Endometrium (tissue), 2 donors: ENCODE measurements at regions not wholly inside any gene's neighbourhood (a gene's known extent, or its start where the extent isn't known, plus 50 kb on each side); places are given as distances from the start of the nearest gene placed in this dataset.
"Not testable (repeated sequence)": the region's sequence is repeated elsewhere in the genome, so short reads cannot be mapped to it uniquely, and the experiment has no call there.

Source experiments
- FAIRE-seq: peaks from 2 replicates; lab custom pipeline; 2012; peaks lifted over from hg19 to GRCh38; lab: Jason Lieb, UNC
- donor health status: control.
- donor health status: control.

DNA sequence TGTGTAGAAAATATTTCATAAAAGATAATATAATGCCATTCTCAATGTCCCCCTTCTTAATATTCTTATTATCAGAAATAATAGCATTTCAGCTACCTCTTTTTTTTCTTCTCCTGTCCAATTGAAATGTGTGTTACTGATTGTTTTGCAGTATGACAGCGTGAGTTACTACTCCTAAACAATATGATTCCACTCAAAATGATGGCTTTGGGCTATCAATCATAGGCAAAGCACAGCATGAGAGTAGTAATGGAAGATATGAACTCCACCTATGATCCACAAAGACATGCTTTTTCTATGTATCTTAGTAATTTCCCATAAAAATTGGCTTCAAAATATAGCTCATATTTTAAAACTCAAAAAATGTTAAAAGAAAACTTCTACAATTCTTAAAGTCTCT, 867.3 kb upstream of the NUDT12 start:
- no peak for FAIRE-seq

DNA sequence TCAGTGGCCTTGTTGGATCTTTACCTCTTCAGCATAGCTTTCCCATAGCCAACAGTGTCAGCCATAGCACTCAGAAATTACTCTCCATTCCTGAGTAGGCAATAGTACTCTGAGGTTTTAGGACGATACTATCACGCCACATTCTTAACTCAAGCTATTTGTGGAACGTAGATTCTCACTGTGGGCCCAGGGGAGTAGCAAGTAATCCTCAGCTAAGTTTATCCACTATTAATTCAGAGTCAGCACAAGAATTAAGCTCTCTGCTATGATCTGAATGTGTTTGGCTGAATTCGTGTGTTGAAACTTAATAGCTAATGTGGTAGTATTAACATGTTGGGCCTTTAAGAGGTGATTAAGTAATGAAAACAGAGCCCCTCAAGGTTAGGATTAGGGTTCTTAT, 858.8 kb upstream of the NUDT12 start:
- FAIRE-seq = no peak

DNA sequence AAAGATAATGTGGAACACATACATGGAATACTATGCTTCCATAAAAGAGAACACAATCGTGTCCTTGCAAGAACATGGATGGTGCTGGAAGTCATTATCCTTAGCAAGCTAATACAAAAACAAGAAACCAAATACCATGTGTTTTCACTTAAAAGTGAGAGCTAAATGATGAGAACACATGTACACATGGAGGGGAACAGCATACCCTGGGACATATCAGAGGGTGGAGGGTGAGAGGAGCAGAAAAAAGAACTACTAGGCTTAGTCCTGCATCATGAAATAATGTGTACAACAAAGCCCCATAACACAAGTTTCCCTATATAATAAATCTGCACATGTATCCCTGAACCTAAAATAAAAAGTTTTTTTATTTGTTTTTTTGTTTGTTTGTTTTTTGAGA, 855.5 kb upstream of the NUDT12 start:
- no peak for FAIRE-seq

DNA sequence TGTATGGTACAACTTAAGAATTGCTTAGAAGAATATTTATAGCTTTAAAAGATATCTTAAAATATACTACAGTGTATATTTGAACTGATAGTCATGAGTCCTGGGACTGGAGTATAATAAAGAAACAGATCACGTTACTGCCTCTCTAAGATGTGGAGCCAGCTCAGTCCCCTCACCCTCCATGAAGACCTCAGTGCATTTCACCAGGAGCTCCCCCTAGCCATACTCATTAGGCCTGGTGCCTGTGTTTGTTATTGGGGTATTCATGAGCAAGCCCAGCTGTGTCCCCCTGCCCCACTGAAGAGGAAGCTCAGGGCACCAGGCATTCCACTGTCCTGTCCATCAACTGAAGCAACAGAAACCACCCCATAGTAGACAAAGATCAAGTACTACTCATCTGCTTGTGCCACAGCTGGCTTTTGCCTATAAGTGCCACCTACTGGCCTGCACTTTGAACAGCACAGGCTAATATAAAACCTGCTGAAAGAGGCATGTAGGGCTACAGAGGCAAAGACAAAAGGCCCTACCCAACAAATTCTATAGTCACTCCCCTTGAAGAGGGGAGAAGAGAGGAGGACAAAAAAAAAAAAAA, 850.2 kb upstream of the NUDT12 start:
- no peak for FAIRE-seq

DNA sequence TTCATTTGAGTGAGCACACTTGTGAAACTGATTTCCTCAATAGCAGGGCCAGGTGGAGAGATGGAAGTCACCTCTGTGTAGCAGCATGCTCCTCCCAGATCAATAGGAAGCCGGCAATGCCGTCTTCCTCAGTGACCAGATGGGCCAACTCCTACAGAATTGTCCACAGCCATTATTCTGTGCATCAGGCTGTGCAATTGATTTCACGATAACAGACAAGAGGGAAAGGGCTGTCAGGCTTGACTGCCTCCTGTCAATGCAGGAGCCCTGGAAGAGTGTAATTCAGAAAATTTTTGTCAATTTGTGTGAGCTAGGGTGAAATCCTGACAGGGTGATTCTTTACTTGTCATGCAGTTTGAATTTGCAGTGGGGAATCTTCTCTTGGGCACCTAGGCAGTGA, 838.4 kb upstream of the NUDT12 start:
- FAIRE-seq = no peak

DNA sequence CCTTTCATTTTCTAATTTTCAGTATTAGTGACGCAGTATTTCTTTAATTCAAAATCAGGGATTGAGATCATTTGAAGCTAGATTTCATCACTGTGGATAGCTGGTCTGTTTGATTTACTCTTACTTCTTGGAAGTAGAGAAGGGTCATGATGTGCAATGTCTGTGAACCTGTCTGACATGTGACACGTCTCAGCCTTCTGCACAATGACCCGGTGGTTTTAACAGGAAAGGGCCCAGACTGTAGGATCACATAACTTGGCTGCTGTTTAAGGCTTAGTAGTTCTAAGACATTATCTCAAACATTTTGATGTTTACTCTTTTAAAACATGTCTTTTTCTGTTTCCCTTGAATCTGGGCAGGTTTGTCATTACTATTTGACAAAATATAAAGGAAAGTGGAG, 823.3 kb upstream of the NUDT12 start:
- FAIRE-seq = no peak

DNA sequence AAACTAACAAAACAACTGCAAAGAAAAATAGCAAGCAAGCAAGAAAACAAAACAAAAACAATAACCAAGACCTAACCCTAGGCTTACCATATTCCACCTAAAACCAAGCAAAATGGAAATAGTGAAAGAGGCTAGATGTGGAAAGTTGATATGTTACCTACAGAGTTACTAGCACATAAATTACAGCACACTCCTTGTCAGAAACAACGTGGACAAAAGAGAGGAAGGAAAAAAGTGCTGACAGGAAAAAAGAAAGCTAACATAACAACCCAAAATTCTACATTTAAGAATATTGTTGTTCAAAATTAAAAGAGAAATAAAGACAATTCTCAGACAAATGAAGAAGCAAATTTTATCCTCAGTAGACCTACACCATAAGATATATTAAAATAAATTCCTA, 812.8 kb upstream of the NUDT12 start:
- no peak for FAIRE-seq

DNA sequence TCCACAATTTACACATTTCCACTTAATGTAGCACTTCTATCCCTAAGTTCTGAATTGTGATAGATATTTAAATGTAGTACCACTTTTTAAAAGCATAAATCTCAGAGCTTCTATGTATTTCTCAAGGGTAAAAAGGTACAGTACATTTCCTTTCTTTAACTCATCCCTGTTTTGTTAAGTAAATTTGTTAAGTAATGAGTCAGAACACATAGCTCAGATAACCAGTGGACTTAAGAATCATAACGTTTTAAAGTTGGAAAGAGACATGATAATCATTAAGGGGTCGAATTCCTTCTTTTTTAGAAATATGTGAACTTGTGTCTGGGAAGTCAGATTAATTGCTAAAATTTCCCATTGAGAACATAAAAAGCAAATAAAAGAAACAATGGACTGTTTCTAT, 810.2 kb upstream of the NUDT12 start:
- no peak for FAIRE-seq

DNA sequence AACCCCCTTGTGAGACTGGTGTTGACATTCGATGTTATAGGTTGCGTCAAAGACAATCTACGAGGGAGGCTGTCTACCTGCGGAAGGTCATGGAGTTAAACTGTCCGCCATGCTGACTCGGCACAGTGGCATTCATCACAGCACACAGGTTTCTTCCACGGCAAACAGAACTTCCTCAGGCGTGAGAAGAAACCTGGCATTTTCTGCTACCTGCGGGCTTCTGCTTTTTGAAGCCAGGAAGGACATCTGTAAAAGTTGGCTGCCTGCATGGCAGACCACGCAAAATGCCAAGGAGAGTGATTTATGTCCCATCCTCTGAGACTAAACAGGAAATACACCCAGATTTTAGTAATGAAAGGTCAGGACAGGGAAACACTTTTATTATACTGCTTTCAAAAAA, 809.8 kb upstream of the NUDT12 start:
- FAIRE-seq = no peak

DNA sequence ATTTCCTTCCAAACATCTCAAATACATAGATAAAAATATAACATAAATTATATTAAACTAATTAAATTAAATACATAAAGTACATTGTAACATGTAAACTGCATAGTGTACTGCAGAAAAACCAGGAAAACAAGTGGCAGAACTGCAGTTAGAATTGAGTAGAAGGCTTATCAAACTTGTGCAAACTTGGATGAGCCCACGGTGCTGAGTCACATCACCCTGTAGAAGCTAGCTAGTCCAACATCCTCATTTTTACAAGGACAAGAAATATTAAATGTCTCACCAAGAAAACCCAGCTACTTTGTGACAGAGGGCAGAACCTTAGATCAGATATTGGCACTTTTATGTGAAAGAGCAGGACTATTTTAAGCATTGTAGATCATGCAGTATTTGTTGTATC, 807.9 kb upstream of the NUDT12 start:
- no peak for FAIRE-seq

DNA sequence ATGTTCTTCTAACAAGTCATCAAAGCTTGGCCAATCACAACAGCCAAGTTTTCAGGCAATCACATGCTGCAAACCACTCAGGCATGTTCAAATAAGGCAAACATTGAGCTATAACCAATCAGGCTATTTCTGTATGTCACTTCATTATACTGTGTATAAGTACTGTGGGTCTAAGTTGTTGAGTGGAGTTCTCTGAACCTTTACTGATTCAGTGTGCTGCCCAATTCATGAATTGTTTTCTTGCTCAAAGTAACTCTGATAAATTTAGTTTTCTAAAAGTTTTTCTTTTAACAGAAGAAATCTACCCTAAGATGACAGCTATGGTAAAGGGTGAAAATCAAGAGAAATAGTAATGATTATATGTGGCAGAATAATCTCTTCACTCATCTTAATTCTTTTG, 805.4 kb upstream of the NUDT12 start:
- no peak for FAIRE-seq

DNA sequence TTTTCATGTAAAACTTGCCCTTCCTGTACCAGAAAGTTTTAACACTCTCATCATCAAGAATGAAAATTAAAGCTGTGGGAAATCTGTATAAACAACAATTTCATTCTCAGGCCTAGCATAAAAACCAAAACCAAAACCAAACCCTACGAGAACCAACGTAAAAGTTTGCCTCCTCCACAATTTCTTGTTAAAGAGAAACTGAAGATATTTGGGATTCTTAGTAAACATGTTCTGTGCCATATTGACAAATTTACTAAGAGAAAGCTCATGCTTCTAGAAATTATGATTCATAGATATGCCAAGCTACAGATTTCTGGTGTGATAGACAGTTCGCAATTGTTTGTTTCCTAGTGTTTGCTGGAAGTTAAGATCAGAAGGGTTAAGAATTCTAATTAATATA, 801.0 kb upstream of the NUDT12 start:
- FAIRE-seq = no peak

DNA sequence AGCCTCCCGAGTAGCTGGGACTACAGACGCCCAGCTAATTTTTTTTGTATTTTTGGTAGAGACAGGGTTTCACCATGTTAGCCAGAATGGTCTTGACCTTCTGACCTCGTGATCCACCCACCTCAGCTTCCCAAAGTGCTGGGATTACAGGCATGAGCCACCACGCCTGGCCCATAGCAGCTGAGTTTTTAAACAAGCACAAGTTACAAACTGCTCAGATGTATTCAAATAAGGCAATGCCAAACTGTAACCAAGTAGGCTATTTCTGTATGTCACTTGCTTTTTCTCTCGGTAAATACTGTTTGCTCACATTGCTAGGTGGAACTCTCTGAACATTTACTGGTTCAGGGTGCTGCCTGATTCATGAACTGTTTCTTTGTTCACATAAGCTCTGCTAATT, 799.3 kb upstream of the NUDT12 start:
- FAIRE-seq = no peak

DNA sequence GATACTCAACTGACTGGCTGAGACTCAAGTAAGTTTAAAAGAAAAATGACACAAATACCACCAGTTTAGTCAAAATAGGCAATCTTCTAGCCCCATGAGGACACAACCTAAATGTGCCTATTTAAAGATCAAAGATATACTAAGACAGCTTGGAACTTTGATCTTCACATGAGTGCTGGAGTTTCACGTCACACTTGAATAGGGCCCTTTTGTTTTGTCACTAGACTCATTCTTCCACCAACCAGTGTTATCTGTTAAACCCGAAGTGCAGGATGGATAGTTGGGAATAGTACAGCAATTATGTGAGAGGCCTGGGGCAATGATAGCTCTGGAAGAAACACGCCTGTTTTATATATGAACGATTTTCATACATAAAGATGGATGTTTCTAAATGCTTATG, 792.8 kb upstream of the NUDT12 start:
- FAIRE-seq = no peak

DNA sequence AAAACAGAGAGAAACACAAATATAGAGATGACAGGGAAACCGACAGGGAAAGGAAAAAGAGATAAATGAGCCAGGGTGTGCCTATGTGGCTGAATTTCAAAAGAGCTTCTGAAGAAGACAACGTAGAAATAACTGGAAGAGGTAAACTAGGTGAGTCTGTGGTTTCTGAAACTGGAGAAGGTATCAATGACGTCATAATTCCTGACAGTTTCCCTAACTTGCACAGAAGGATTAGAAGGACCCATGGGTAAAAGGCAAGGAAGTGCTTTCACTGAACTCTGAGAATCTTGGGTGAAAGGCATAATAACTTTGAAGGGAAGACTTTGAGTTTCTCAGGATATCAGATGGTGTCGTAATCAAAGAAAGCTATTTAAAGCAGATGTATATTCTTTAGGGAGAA, 790.8 kb upstream of the NUDT12 start:
- no peak for FAIRE-seq

DNA sequence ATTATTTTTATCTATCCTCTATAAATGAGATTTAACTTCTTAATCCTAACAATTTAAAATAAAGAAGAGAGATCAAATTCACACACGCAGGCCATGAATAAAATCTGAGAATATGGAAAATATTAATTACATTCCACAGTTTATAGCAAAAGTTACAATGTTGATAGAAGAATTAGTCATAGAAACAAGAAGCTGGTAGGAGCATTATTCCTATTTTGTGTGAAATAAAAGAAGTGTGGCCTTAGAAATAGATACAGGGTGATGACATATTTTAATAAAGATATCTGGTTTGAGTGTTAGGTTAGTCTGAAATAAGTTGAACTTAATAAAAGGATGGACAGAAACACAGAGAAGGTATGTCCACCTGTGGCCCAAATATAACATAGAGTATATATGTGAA, 790.4 kb upstream of the NUDT12 start:
- no peak for FAIRE-seq

DNA sequence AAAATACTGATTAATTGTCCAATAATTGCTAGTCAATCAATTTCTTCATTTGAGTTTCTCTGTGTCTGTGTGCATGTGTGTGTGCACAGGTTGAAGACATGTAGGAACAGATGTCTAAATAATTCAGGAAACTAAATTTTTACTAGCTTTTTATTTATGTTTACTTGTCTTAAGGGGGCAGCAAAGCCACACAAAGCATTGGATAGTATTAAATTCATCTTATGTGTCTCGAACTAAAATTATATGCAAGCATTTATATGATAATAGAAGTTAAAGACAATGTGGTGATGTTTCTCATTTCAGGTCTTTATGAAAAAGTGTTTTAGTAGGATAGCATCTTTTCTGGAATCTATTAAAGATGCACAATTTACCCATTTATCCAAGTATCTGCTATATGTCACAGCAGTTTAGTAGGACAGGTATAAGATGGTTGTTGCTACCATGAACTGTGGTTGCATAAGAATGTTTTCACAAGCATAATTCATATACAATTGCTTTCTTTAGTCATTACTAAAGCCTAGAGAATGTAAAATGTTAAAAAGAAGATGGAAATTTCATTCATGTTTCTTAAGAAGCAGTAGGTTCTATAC, 784.6 kb upstream of the NUDT12 start:
- FAIRE-seq = peak; percentile 82

DNA sequence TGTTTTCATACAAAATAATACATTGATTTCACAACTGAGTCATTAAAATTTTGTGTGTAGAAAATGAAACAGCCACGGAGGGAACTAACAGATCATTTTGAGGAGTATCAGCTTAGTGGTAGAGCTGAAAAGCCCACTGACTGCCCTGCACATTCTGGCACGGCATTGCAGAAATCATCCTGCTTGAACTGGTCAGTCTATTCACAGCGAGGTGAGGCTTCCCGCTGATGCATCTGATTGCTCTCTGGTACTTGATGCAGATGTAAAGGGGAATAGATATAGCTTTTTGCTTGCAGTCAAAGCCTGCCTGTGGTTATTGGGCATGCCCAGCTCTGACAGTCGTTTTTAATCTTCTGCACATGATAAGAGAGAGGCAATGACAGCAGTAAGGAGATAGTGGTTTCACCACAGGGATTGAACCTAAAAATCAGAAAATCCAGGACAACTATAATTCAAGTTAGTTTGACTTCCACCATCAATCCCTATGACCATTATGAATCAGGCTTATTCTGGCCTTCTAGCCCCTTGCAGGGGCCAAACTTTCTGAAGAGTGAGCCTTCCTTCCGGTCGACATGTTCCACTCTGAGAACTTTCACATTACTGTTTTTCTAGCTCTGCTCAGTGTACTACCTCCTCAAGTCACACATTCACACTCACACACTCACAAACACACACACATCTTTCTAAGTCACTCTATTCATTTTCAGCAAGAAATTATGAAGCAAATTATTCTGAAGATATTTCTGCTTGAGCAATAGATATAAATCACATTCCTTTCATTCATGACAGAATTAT, 782.8 kb upstream of the NUDT12 start:
- no peak for FAIRE-seq

DNA sequence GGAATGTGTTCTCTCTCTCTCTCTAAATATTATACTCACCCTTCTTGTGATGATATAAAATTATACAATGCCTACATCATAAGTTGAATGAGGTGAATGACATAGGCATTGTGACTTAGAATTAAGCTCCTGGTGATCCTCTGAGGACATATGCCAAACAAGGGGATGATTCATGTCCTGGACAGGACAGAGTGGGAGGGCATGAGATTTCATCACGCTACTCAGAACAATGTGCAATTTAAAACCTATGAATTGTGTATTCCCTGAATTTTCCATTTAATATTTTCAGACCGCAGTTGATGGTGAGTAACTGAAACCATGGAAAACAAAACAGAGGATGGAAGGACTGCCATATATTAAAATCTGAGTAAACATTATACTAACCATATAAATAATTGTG, 782.2 kb upstream of the NUDT12 start:
- no peak for FAIRE-seq

DNA sequence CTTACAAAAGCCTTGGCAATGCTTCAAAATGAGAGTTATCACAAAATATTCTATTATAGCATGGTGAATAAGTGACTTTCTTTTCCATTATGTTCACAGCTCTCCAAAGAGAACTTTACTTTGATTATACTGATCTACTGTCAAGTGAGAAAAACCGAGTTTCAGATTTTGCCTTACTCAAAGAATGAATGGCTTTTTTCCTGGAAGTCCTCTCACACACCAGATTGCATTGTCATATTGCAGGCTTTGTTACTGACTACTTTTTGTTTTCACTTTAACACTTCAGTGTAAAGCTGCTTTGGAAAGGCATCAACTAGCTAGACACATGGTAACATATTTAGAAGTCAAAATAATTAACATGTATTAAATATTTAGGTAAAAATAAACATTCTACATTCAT, 765.2 kb upstream of the NUDT12 start:
- FAIRE-seq = no peak

DNA sequence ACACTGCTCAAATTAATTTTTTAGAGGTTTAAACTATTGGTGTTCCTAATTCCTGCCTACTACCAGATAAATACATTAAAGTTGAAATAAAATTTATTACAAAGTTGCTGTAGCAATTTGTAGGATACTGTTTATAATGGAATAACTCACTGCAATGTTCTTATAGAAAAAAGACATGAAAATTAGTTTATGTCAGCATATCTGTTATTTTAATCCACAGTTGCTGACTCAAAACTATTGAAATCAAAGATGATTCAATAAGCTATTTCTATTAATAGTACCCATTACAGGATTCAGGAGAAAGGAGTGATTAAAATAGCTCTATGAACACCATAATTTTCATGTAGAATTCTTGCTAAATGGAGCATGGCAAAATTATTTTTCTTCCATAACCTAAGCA, 764.4 kb upstream of the NUDT12 start:
- FAIRE-seq = no peak

DNA sequence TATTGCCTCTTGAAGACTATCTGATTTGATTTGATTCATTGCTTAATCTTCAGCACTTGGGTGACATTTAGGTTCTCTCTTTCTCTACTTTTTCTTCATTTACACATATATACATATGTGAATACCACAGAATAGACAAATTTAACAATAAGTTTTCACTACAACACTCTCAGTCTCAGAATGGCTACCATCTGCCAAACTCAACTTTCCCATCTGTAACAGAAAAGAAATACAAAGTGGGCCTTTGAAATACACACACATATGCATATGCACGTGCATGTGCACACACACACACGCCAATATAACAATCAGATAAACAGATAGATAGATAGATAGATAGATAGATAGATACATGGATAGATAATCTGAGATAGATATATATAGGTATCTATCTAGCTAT, 762.8 kb upstream of the NUDT12 start:
- FAIRE-seq = no peak

DNA sequence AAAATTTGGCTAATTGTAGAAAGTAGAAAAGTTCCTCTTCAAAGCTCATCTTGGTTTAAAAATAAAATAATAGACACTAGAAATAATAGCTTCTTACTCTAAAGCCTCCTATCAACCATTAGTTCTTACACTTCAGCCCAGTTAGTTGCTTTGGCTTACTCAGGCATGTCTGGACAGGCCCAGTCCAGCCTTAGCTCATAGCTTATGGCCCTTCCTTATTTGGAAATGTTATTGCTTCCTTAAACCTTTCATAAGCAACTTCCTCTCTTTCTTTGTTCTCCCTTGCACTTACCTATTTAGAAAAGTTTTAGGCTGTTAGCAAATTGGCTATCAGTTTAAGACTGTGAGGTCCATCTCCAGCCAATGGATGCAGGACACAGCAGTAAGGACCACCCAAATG, 754.1 kb upstream of the NUDT12 start:
- FAIRE-seq = not testable (repeated sequence)

DNA sequence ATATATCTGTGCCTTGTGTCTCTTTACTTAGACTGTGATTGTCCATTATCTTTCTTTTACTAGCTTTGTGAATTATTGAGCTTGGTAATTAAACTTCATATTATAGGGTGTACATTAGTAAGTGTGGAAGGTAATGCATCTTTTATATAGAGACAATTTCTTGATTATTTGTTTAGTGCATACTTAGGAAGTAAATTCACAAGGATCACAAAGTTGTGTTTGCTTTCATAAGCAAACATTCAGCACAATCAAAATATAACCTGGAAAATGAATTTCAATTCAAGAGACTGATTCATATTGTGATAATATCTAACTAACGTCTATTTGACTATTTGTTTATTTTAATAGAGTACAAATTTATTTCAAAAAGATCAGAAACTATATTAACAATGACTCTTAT, 749.9 kb upstream of the NUDT12 start:
- no peak for FAIRE-seq
